GM23338 (cell line): ENCODE measurements at regions not wholly inside any gene's neighbourhood (a gene's known extent, or its start where the extent isn't known, plus 50 kb on each side); places are given as distances from the start of the nearest gene placed in this dataset.

Source experiments
- ATAC-seq: fragments of 200-7000 bp; cut with Tn5 transposase; 3 replicates; pipeline ENCODE4 v1.9.1; 2020
- DNase-seq: peaks from one replicate; pipeline ENCODE4 v3.0.0-alpha.2; 2015; ENCODE audit warnings: low spot score
- H2AFZ ChIP-seq: fragments of 200-600 bp; sonication (generic); 2 replicates; pipeline ENCODE4 v1.8.0; 2016; ENCODE audit warnings: antibody characterized with exemption, mild to moderate bottlenecking, moderate library complexity
- H3F3A ChIP-seq: fragments of 200-600 bp; sonication (generic); replicated peaks from 2 replicates; pipeline ENCODE4 v1.8.0; 2017; ENCODE audit warnings: antibody characterized with exemption, mixed run types, low read depth
- H3K27ac ChIP-seq: fragments of 200-600 bp; sonication (generic); 2 replicates; pipeline ENCODE4 v1.6.1; 2016; ENCODE audit warnings: low read depth
- H3K27me3 ChIP-seq: fragments of 200-600 bp; sonication (generic); 2 replicates; pipeline ENCODE4 v1.8.0; 2016; ENCODE audit warnings: mild to moderate bottlenecking, mixed run types, moderate library complexity; ENCODE audit not compliant: insufficient read depth
- H3K36me3 ChIP-seq: fragments of 200-600 bp; sonication (generic); 2 replicates; pipeline ENCODE4 v1.8.0; 2016; ENCODE audit warnings: mild to moderate bottlenecking; ENCODE audit not compliant: insufficient read depth
- H3K4me1 ChIP-seq: fragments of 200-600 bp; sonication (generic); 2 replicates; pipeline ENCODE4 v1.8.0; 2016; ENCODE audit warnings: mild to moderate bottlenecking, moderate library complexity; ENCODE audit not compliant: insufficient read depth
- H3K4me2 ChIP-seq: fragments of 200-600 bp; sonication (generic); 2 replicates; pipeline ENCODE4 v1.7.1; 2017; ENCODE audit warnings: mixed run types
- H3K4me3 ChIP-seq: fragments of 200-600 bp; sonication (generic); 2 replicates; pipeline ENCODE4 v1.6.1; 2016; ENCODE audit warnings: mixed run types
- H3K79me2 ChIP-seq: fragments of 200-600 bp; sonication (generic); replicated peaks from 2 replicates; pipeline ENCODE4 v1.8.0; 2017; ENCODE audit warnings: mild to moderate bottlenecking; ENCODE audit not compliant: insufficient read depth
- H3K9me2 ChIP-seq: fragments of 200-600 bp; sonication (generic); 2 replicates; pipeline ENCODE4 v1.8.0; 2017; ENCODE audit not compliant: insufficient read depth
- H4K20me1 ChIP-seq: fragments of 200-600 bp; sonication (generic); replicated peaks from 2 replicates; pipeline ENCODE4 v1.8.0; 2017; ENCODE audit warnings: mild to moderate bottlenecking; ENCODE audit not compliant: insufficient read depth
- H3K27ac Mint-ChIP-seq: 2 replicates; pipeline ENCODE4 v1.8.0; 2020; ENCODE audit warnings: inconsistent platforms, mild to moderate bottlenecking, moderate library complexity, mixed read lengths
- H3K27me3 Mint-ChIP-seq: 3 replicates; pipeline ENCODE4 v1.8.0; 2022; ENCODE audit warnings: low read depth, mild to moderate bottlenecking, moderate library complexity, mixed read lengths, inconsistent platforms; ENCODE audit not compliant: insufficient read depth, poor library complexity
- H3K36me3 Mint-ChIP-seq: 3 replicates; pipeline ENCODE4 v1.8.0; 2021; ENCODE audit warnings: low read depth, mild to moderate bottlenecking, inconsistent platforms, moderate library complexity, mixed read lengths
- H3K4me1 Mint-ChIP-seq: 3 replicates; pipeline ENCODE4 v1.8.0; 2020; ENCODE audit warnings: mild to moderate bottlenecking, inconsistent platforms, mixed read lengths
- H3K4me3 Mint-ChIP-seq: 3 replicates; pipeline ENCODE4 v1.8.0; 2021; ENCODE audit warnings: moderate library complexity, mild to moderate bottlenecking, inconsistent platforms, mixed read lengths
- H3K9me3 Mint-ChIP-seq: 3 replicates; pipeline ENCODE4 v1.8.0; 2020; ENCODE audit warnings: moderate library complexity, mild to moderate bottlenecking, inconsistent platforms, mixed read lengths
- CREB1 ChIP-seq: fragments of 250-450 bp; sonication (Bioruptor Pico); IDR thresholded peaks from 2 replicates; pipeline ENCODE4 v1.5.0; 2020; ENCODE audit warnings: low read depth, mild to moderate bottlenecking, moderate library complexity
- CTCF ChIP-seq, 2 experiments: fragments of 200-600 bp in 1 of 2; sonication (generic) in 1 of 2; conservative IDR thresholded peaks; 2 replicates each; pipeline versions ENCODE4 v1.5.1 to v1.6.1; 2016 to 2017; ENCODE audit warnings: antibody characterized with exemption in 2 of 2, low read depth in 2 of 2, mild to moderate bottlenecking in 2 of 2, moderate library complexity in 1 of 2
- EZH2phosphoT487 ChIP-seq: fragments of 200-600 bp; sonication (generic); IDR thresholded peaks from one replicate; pipeline ENCODE4 v1.8.1; 2018; ENCODE audit warnings: antibody characterized with exemption; ENCODE audit not compliant: unreplicated experiment
- JUNB ChIP-seq: IDR thresholded peaks from one replicate; pipeline ENCODE4 v1.6.1; 2016; ENCODE audit warnings: antibody characterized with exemption; ENCODE audit not compliant: unreplicated experiment
- REST ChIP-seq: IDR thresholded peaks from one replicate; pipeline ENCODE4 v1.6.1; 2018; ENCODE audit warnings: antibody characterized with exemption; ENCODE audit not compliant: unreplicated experiment
- STAT1 ChIP-seq: IDR thresholded peaks from one replicate; pipeline ENCODE4 v1.6.1; 2016; ENCODE audit warnings: antibody characterized with exemption; ENCODE audit not compliant: unreplicated experiment
- ZNF114 ChIP-seq: fragments of 250-450 bp; sonication (Bioruptor Pico); IDR thresholded peaks from 2 replicates; pipeline ENCODE4 v1.5.0; 2020; ENCODE audit warnings: mild to moderate bottlenecking, moderate library complexity
- ZNF331 ChIP-seq: fragments of 250-450 bp; sonication (Bioruptor Pico); IDR thresholded peaks from 2 replicates; pipeline ENCODE4 v1.5.0; 2020; ENCODE audit warnings: low read depth, mild to moderate bottlenecking, moderate library complexity
- ZNF462 ChIP-seq: fragments of 250-450 bp; sonication (Bioruptor Pico); IDR thresholded peaks from 2 replicates; pipeline ENCODE4 v1.5.0; 2020; ENCODE audit warnings: mild to moderate bottlenecking, moderate library complexity

GRCh38 chr6:11848346-11848651 is 69.7 kb upstream of the ADTRP start (continued):
- no peak for TF ChIP-seq ZNF114
- TF ChIP-seq ZNF462 (CRISPR knock-in tag), result no peak
- TF ChIP-seq CTCF (conservative IDR thresholded peaks at IDR 0.05; ENCODE audit: low read depth in 2 of 2), result no peak

GRCh38 chr6:11847515-11848345 is 69.1 kb upstream of the ADTRP start:
- Histone ChIP-seq H3K36me3 (no peaks in the 10 kb centered on the region), H3K4me3 (no peak overlapping the region), H3K9me2 (peaks cover 5% of the 10 kb centered on the region; the same call in 1 of the 2 replicates), H3K4me2 (no peak overlapping the region), H3F3A (no peaks in the 10 kb centered on the region), H3K27me3 (no peaks in the 10 kb centered on the region), H3K79me2 (no peaks in the 10 kb centered on the region), H3K27ac (no peak overlapping the region), H4K20me1 (no peaks in the 10 kb centered on the region), H2AFZ (no peak overlapping the region), H3K4me1 (no peaks in the 10 kb centered on the region)
- Mint-ChIP-seq H3K9me3 (0 out of 3 replicates have a peak, but pooled peaks cover 4% of the 10 kb centered on the region), H3K4me3 (no peak overlapping the region), H3K4me1 (no peaks in the 10 kb centered on the region), H3K27me3 (no peaks in the 10 kb centered on the region), H3K27ac (no peak overlapping the region), H3K36me3 (no peaks in the 10 kb centered on the region)
- ATAC-seq (no peak), DNase-seq (no peak)
- no peak for TF ChIP-seq JUNB
- TF ChIP-seq STAT1, result no peak
- no peak for TF ChIP-seq CTCF (conservative IDR thresholded peaks at IDR 0.05; ENCODE audit: low read depth in 2 of 2)
- no peak for TF ChIP-seq CREB1 (CRISPR knock-in tag)
- TF ChIP-seq ZNF114, result no peak
- TF ChIP-seq ZNF331 (CRISPR knock-in tag), result no peak
- TF ChIP-seq EZH2phosphoT487, result no peak
- no peak for TF ChIP-seq REST
